CD14-positive monocyte (primary cell): ENCODE measurements at regions not wholly inside any gene's neighbourhood (a gene's known extent, or its start where the extent isn't known, plus 50 kb on each side); places are given as distances from the start of the nearest gene placed in this dataset.

ENCODE experiments used
- DNase-seq, 3 donors: peaks; one replicate each; pipeline ENCODE4 v3.0.0-alpha.2; 2011 to 2022
- H2AFZ ChIP-seq: 2 replicates; pipeline ENCODE4 v1.6.0; 2012; ENCODE audit warnings: mild to moderate bottlenecking, low read depth, low read length, inconsistent platforms; ENCODE audit not compliant: insufficient read depth, poor library complexity, severe bottlenecking
- H3K27ac ChIP-seq, 2 donors: 1 replicate in 1 of 2; 2 replicates in 1 of 2; pipeline ENCODE4 v1.5.1; 2012 to 2013; ENCODE audit warnings: low read length in 2 of 2, control low read depth in 1 of 2, inconsistent platforms in 1 of 2, low read depth in 1 of 2, mild to moderate bottlenecking in 1 of 2
- H3K27me3 ChIP-seq, 2 donors: one replicate each; pipeline versions ENCODE4 v1.6.0 to v1.6.1; 2011 to 2013; ENCODE audit warnings: low read length in 2 of 2; ENCODE audit not compliant: control insufficient read depth in 2 of 2, insufficient read depth in 2 of 2
- H3K36me3 ChIP-seq, 2 donors: replicated peaks in 1 of 2; 1 replicate in 1 of 2; 2 replicates in 1 of 2; pipeline versions ENCODE4 v1.5.1 to v1.6.1; 2012 to 2013; ENCODE audit warnings: low read length in 2 of 2, control low read depth in 1 of 2, inconsistent platforms in 1 of 2, mild to moderate bottlenecking in 1 of 2; ENCODE audit not compliant: insufficient read depth in 2 of 2, control insufficient read depth in 1 of 2
- H3K4me1 ChIP-seq, 2 donors: 1 replicate in 1 of 2; 2 replicates in 1 of 2; pipeline versions ENCODE4 v1.5.1 to v1.6.1; 2012 to 2013; ENCODE audit warnings: low read length in 2 of 2, control low read depth in 1 of 2, inconsistent platforms in 1 of 2, mild to moderate bottlenecking in 1 of 2, moderate library complexity in 1 of 2; ENCODE audit not compliant: insufficient read depth in 2 of 2, control insufficient read depth in 1 of 2
- H3K4me2 ChIP-seq: replicated peaks from 2 replicates; pipeline ENCODE3; 2012; ENCODE audit warnings: low read length, moderate library complexity, mild to moderate bottlenecking; ENCODE audit not compliant: poor library complexity, severe bottlenecking; ENCODE audit errors: extremely low read depth
- H3K4me3 ChIP-seq, 3 experiments: fragments of 200-600 bp in 1 of 3; sonication (generic) in 1 of 3; replicated peaks in 1 of 3; 1 replicate in 2 of 3; 2 replicates in 1 of 3; pipeline ENCODE4 v1.5.1; 2011 to 2013; ENCODE audit warnings: low read length in 3 of 3, mild to moderate bottlenecking in 3 of 3, control low read depth in 2 of 3, low read depth in 2 of 3, inconsistent platforms in 1 of 3, moderate library complexity in 1 of 3
- H3K79me2 ChIP-seq: 2 replicates; pipeline ENCODE4 v1.6.0; 2012; ENCODE audit warnings: mild to moderate bottlenecking, control low read depth, inconsistent platforms, low read length, moderate library complexity; ENCODE audit not compliant: insufficient read depth
- H3K9ac ChIP-seq: 2 replicates; pipeline ENCODE4 v1.6.0; 2017; ENCODE audit warnings: low read length, mild to moderate bottlenecking; ENCODE audit not compliant: insufficient read depth, poor library complexity, severe bottlenecking
- H3K9me3 ChIP-seq, 2 donors: replicated peaks in 1 of 2; 1 replicate in 1 of 2; 2 replicates in 1 of 2; pipeline versions ENCODE4 v1.5.1 to v1.6.1; 2012 to 2013; ENCODE audit warnings: low read length in 2 of 2, control low read depth in 1 of 2; ENCODE audit not compliant: control insufficient read depth in 1 of 2, insufficient read depth in 1 of 2
- H4K20me1 ChIP-seq: 2 replicates; pipeline ENCODE4 v1.6.0; 2012; ENCODE audit warnings: mild to moderate bottlenecking, low read length, control low read depth, moderate library complexity; ENCODE audit not compliant: insufficient read depth
- H3K27ac Mint-ChIP-seq, 7 donors: one replicate each; pipeline ENCODE4 v1.8.0; 2020; ENCODE audit warnings: mild to moderate bottlenecking in 7 of 7, mixed read lengths in 7 of 7, moderate library complexity in 6 of 7, inconsistent platforms in 2 of 7
- H3K27me3 Mint-ChIP-seq, 3 donors: one replicate each; pipeline ENCODE4 v1.8.0; 2021 to 2022; ENCODE audit warnings: low read depth in 3 of 3, mild to moderate bottlenecking in 3 of 3, mixed read lengths in 3 of 3, moderate library complexity in 3 of 3, inconsistent platforms in 1 of 3
- H3K36me3 Mint-ChIP-seq, 2 donors: one replicate each; pipeline ENCODE4 v1.8.0; 2020; ENCODE audit warnings: mixed read lengths in 2 of 2, inconsistent platforms in 1 of 2, mild to moderate bottlenecking in 1 of 2
- H3K4me1 Mint-ChIP-seq: one replicate; pipeline ENCODE4 v1.8.0; 2020; ENCODE audit warnings: mild to moderate bottlenecking, mixed read lengths
- H3K4me3 Mint-ChIP-seq, 2 donors: one replicate each; pipeline ENCODE4 v1.8.0; 2020; ENCODE audit warnings: mild to moderate bottlenecking in 2 of 2, mixed read lengths in 2 of 2, moderate library complexity in 1 of 2
- H3K9me3 Mint-ChIP-seq, 7 donors: one replicate each; pipeline ENCODE4 v1.8.0; 2020 to 2022; ENCODE audit warnings: mixed read lengths in 7 of 7, mild to moderate bottlenecking in 6 of 7, moderate library complexity in 6 of 7, inconsistent platforms in 2 of 7
- CTCF ChIP-seq: fragments of 200-600 bp; IDR thresholded peaks from one replicate; pipeline ENCODE4 v1.8.0; 2022; ENCODE audit warnings: antibody characterized with exemption, mild to moderate bottlenecking
- WGBS: methylation state at CpG from one replicate; pipeline ENCODE4 v1.1.5; 2013; ENCODE audit warnings: missing lambda C conversion rate; ENCODE audit not compliant: insufficient coverage; 5-methylcytosine and 5-hydroxymethylcytosine counted together
- intact Hi-C, 2 donors: fragments of 100-400 bp; cut with micrococcal nuclease; formaldehyde crosslinking; loops; one replicate each; pipeline versions ENCODE4 v1.15.0 to v1.15.1; 2023

DNA sequence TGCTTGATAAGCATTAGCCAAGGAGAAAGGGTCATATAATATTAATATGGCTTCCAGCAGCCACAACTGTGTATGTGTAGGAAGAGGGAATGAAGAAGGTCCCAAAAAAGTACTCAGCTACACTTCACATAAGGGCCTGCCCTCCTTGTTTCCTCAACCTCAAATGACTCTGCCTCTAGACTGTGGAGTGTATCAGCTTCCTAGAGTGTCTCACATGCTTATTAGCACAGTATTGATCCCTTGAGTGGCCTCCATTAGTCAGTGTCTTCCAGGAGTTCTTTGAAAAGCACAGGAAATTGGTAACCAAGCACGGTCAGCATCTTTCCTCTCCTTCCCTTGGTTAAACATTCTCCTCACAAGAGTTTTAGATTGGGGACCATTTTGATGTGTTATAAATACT is 190.4 kb upstream of the ATP10B start:
- no peaks in the 10 kb centered on the region for H3K9me3 ChIP-seq
- Mint-ChIP-seq H3K27ac (no peak overlapping the region), H3K27me3 (peaks cover 0 to 2% (median 0%) of the 10 kb centered on the region in 3 donors), H3K4me3 (peak overlapping the region in 1 of 2 donors; percentile 10), H3K4me1 (no peaks in the 10 kb centered on the region), H3K9me3 (peaks cover 0 to 8% (median 3%) of the 10 kb centered on the region in 7 donors), H3K36me3 (no peaks in the 10 kb centered on the region)
- DNase-seq: no peak
- H3K9ac ChIP-seq: no peak overlapping the region
- no peak overlapping the region for H3K27ac ChIP-seq
- H3K4me1 ChIP-seq: no peaks in the 10 kb centered on the region
- no peaks in the 10 kb centered on the region for H3K36me3 ChIP-seq
- no peak overlapping the region for H3K4me2 ChIP-seq
- no peak overlapping the region for H2AFZ ChIP-seq
- intact Hi-C loops: no loop called here
- H3K4me3 ChIP-seq: no peak overlapping the region
- TF ChIP-seq CTCF: no peak
- H3K79me2 ChIP-seq: no peaks in the 10 kb centered on the region
- no peaks in the 10 kb centered on the region for H4K20me1 ChIP-seq
- no peaks in the 10 kb centered on the region for H3K27me3 ChIP-seq
- WGBS: no CpG with 5 or more reads among the region's 1 CpG

DNA sequence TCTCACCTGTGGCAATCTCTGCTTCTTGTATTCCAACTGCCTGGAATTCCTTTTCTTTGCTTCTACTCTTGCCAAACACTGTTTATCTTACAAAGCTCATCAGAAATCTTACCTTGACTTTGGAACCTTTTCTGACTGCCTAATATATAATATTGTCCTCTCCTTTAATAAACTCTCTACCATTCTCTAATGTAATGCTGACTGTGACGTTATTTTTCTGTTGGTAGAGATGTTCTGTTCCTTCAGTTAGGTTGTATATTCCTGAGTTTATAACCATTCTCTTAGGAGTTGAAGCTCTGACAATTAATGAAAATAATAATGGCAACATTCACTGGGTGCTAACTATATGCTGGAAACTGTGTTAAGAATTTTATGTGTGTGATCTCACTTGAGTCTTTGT is 188.8 kb upstream of the ATP10B start:
- WGBS: no CpG with 5 or more reads among the region's 1 CpG
- TF ChIP-seq CTCF: no peak
- intact Hi-C loops: no loop called here

More for the DNA sequence above, 188.8 kb upstream of the ATP10B start:
- Histone ChIP-seq H3K79me2 (no peaks in the 10 kb centered on the region), H3K4me2 (no peak overlapping the region), H3K9me3 (no peaks in the 10 kb centered on the region), H3K4me1 (no peaks in the 10 kb centered on the region), H2AFZ (no peak overlapping the region), H3K4me3 (no peak overlapping the region), H4K20me1 (no peaks in the 10 kb centered on the region), H3K27ac (no peak overlapping the region), H3K27me3 (no peaks in the 10 kb centered on the region), H3K36me3 (no peaks in the 10 kb centered on the region), H3K9ac (no peak overlapping the region)
- DNase-seq: no peak
- Mint-ChIP-seq H3K27ac (no peak overlapping the region), H3K4me1 (no peaks in the 10 kb centered on the region), H3K27me3 (no peaks in the 10 kb centered on the region), H3K4me3 (no peak overlapping the region), H3K9me3 (peaks cover 0 to 11% (median 4%) of the 10 kb centered on the region in 7 donors), H3K36me3 (no peaks in the 10 kb centered on the region)
